Muscle layer of duodenum (tissue), 2 donors: ENCODE measurements at regions not wholly inside any gene's neighbourhood (a gene's known extent, or its start where the extent isn't known, plus 50 kb on each side); places are given as distances from the start of the nearest gene placed in this dataset.

Experiments
- H3K27ac ChIP-seq: one replicate; pipeline ENCODE4 v1.7.0; 2013; ENCODE audit warnings: mild to moderate bottlenecking, low read length
- H3K27me3 ChIP-seq: one replicate; pipeline ENCODE4 v1.7.0; 2013; ENCODE audit warnings: low read depth, mild to moderate bottlenecking, control low read depth, low read length
- H3K36me3 ChIP-seq, 2 donors: one replicate each; pipeline ENCODE4 v1.7.0; 2013; ENCODE audit warnings: low read length in 2 of 2, control low read depth in 1 of 2, mild to moderate bottlenecking in 1 of 2; ENCODE audit not compliant: insufficient read depth in 2 of 2, control insufficient read depth in 1 of 2
- H3K4me1 ChIP-seq, 2 donors: one replicate each; pipeline ENCODE4 v1.7.0; 2013; ENCODE audit warnings: low read length in 2 of 2, mild to moderate bottlenecking in 2 of 2, control low read depth in 1 of 2, moderate library complexity in 1 of 2; ENCODE audit not compliant: insufficient read depth in 2 of 2, control insufficient read depth in 1 of 2
- H3K4me3 ChIP-seq, 2 donors: one replicate each; pipeline ENCODE4 v1.7.0; 2013; ENCODE audit warnings: low read length in 2 of 2, low read depth in 1 of 2, mild to moderate bottlenecking in 1 of 2
- H3K9me3 ChIP-seq, 2 donors: one replicate each; pipeline ENCODE4 v1.7.0; 2013; ENCODE audit warnings: low read length in 2 of 2, control low read depth in 1 of 2, mild to moderate bottlenecking in 1 of 2; ENCODE audit not compliant: control insufficient read depth in 1 of 2
- donor health status: healthy.

GRCh38 chr3:44106756-44107155 is 134.9 kb upstream of the TOPAZ1 start:
- H3K36me3 ChIP-seq = no peaks in the 10 kb centered on the region
- peaks cover 0 to 8% of the 10 kb centered on the region in 2 donors for H3K4me1 ChIP-seq
- H3K27me3 ChIP-seq = peaks cover 2% of the 10 kb centered on the region
- H3K9me3 ChIP-seq = no peaks in the 10 kb centered on the region
- H3K4me3 ChIP-seq = no peak overlapping the region
- H3K27ac ChIP-seq = no peak overlapping the region

DNA sequence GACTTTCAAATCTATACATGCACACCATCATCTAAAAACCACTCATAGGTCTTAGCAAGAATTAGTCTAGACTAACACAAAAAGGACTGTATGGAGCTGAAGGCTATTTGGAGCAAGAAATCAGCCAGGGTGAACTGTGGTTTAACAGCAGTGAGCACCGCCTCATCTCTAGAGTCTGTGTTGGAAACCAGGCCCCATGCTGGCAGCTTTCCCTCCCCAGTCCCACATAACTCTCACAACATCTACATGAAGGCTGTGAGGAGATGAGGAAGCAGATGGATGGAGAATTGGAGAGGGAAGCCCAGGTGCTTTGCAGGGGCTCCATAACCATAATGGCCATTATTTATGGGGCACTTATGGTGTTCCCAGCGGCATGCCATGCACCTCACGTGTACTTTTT is 133.2 kb upstream of the TOPAZ1 start:
- H3K36me3 ChIP-seq = no peaks in the 10 kb centered on the region
- H3K27ac ChIP-seq = no peak overlapping the region
- H3K27me3 ChIP-seq = no peaks in the 10 kb centered on the region
- H3K4me1 ChIP-seq = peaks cover 0 to 8% of the 10 kb centered on the region in 2 donors
- no peak overlapping the region for H3K4me3 ChIP-seq
- no peaks in the 10 kb centered on the region for H3K9me3 ChIP-seq

DNA sequence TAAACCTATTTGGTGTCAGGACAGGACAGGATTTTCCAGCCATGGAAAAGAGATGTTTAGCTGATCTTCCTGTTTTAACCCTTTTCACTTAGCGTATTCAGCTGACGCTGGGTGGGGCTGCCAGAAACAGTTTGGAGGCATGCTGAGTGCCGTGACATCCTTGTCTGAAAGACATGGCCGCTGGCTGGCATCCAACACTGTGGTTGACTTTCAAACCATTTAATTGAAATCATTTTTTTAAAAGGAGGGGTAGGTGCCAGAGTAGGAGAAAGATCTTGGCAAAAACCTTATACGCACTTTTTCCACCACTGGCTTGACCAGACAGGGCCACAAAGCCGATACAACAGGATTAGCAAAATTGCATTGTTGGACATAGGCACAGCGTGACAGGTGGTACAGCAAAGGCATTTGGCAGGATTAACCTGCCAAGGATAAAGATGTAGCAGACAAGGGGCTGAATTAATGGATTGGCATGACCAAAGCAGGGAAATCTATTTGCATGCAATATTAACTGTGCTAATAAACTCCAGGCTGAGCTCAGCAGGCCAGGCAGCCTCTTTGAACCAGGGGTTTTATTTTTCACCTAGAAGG is 131.8 kb upstream of the TOPAZ1 start:
- peaks cover 0 to 8% of the 10 kb centered on the region in 2 donors for H3K4me1 ChIP-seq
- H3K27ac ChIP-seq = no peak overlapping the region

DNA sequence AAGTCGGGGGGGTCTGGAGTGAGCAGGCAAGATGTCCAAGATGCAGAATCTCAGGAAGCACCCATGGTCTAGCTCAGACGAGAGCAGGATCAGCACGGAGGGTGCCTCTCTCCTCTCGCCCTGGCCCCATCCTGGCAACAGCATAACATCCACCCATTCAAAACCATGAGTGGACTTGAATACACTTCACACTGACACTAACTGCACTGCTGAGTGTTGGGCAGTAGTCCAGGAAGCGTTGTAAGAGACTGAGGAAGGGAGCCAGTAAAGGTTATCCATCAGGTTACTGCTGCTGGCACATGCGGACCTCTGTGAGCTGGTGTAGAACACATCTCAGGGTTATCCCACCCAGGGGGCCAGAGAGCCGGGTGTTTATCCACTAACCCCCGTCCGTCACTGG is 131.0 kb upstream of the TOPAZ1 start:
- Histone ChIP-seq H3K4me1 (peaks cover 0 to 8% of the 10 kb centered on the region in 2 donors), H3K36me3 (no peaks in the 10 kb centered on the region), H3K4me3 (no peak overlapping the region), H3K27ac (no peak overlapping the region), H3K9me3 (no peaks in the 10 kb centered on the region), H3K27me3 (no peaks in the 10 kb centered on the region)

More for the DNA sequence above, 131.8 kb upstream of the TOPAZ1 start:
- Histone ChIP-seq H3K4me3 (no peak overlapping the region), H3K9me3 (no peaks in the 10 kb centered on the region), H3K27me3 (no peaks in the 10 kb centered on the region), H3K36me3 (no peaks in the 10 kb centered on the region)

DNA sequence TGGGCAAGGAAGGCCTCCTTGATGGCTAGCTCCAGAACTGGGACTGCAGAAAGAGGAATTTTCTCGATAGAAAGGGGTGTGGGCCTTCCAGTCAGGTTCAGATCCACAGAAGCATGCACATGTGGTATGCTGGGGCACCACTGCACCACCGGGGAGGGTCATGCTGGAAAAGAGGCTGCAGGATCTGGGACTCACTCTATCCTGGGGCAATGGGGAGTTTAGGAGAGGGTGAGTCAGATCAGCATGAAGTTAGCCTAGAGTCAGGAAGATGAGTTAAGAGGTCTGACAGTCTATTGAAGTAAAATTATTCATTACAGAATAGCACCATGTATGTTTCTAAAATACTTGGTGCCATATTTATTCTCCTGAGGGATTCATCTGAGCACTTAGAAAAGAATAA is 130.2 kb upstream of the TOPAZ1 start:
- no peak overlapping the region for H3K27ac ChIP-seq
- H3K36me3 ChIP-seq = no peaks in the 10 kb centered on the region
- H3K4me1 ChIP-seq = peaks cover 0 to 5% of the 10 kb centered on the region in 2 donors
- H3K27me3 ChIP-seq = no peaks in the 10 kb centered on the region
- no peak overlapping the region for H3K4me3 ChIP-seq
- H3K9me3 ChIP-seq = no peaks in the 10 kb centered on the region

- no peaks in the 10 kb centered on the region for H3K36me3 ChIP-seq
- H3K4me3 ChIP-seq = no peak overlapping the region
- no peaks in the 10 kb centered on the region for H3K9me3 ChIP-seq
- no peak overlapping the region for H3K27ac ChIP-seq
- H3K27me3 ChIP-seq = no peaks in the 10 kb centered on the region
- H3K4me1 ChIP-seq = no peaks in the 10 kb centered on the region
These were observed 127.5 kb upstream of the TOPAZ1 start for GRCh38 chr3:44114142-44114541.

DNA sequence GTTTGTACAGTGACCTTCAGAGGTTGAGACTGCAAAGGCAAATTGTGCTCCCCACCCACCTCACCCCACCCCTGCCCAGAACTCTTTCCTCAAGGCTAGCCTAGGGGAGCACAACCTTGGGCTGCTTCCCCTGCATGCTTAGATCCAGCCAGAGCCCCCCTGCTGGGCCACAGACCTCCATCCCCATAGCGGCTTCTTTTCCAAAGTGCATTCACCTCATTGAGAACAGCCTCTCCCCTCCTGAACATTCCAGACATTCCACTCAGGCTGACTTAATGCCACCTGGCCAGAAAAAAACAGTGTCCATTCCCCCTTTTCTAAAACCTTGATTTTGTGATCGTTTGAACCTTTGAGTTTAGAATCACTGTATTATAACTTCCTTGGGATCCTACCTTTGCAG is 124.4 kb upstream of the TOPAZ1 start:
- no peaks in the 10 kb centered on the region for H3K4me1 ChIP-seq
- H3K4me3 ChIP-seq = no peak overlapping the region
- H3K27me3 ChIP-seq = no peaks in the 10 kb centered on the region
- no peaks in the 10 kb centered on the region for H3K36me3 ChIP-seq
- H3K9me3 ChIP-seq = no peaks in the 10 kb centered on the region
- H3K27ac ChIP-seq = no peak overlapping the region

DNA sequence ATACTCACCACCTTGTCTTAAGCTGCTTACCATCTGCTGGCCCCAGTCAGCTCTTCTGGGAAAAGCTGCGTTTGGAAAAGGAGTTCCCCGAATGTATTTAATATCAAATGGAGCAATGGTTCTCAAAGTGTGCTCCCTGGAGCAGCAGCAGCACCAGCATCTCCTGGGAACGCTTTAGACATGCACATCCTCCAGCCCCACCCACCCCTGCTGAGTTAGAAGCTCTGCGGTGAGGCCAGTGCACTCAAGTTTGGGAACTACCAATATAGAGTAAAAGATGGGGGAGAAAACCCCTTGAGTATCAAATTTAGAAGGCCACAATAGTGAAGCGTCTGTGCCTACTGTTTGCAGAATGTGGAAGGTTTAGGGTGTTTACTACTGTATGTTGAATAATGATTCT is 124.0 kb upstream of the TOPAZ1 start:
- Histone ChIP-seq H3K27ac (no peak overlapping the region), H3K27me3 (no peaks in the 10 kb centered on the region), H3K36me3 (no peaks in the 10 kb centered on the region), H3K4me1 (no peaks in the 10 kb centered on the region), H3K9me3 (no peaks in the 10 kb centered on the region), H3K4me3 (no peak overlapping the region)

- no peaks in the 10 kb centered on the region for H3K4me1 ChIP-seq
- no peaks in the 10 kb centered on the region for H3K36me3 ChIP-seq
- no peak overlapping the region for H3K4me3 ChIP-seq
- H3K27ac ChIP-seq = no peak overlapping the region
- no peaks in the 10 kb centered on the region for H3K9me3 ChIP-seq
- H3K27me3 ChIP-seq = no peaks in the 10 kb centered on the region
These were observed 120.7 kb upstream of the TOPAZ1 start for GRCh38 chr3:44120721-44121582.

GRCh38 chr3:44125246-44125645 is 116.4 kb upstream of the TOPAZ1 start:
- H3K4me1 ChIP-seq = no peaks in the 10 kb centered on the region
- no peak overlapping the region for H3K27ac ChIP-seq
- H3K36me3 ChIP-seq = no peaks in the 10 kb centered on the region
- no peaks in the 10 kb centered on the region for H3K27me3 ChIP-seq
- no peak overlapping the region for H3K4me3 ChIP-seq
- no peaks in the 10 kb centered on the region for H3K9me3 ChIP-seq

DNA sequence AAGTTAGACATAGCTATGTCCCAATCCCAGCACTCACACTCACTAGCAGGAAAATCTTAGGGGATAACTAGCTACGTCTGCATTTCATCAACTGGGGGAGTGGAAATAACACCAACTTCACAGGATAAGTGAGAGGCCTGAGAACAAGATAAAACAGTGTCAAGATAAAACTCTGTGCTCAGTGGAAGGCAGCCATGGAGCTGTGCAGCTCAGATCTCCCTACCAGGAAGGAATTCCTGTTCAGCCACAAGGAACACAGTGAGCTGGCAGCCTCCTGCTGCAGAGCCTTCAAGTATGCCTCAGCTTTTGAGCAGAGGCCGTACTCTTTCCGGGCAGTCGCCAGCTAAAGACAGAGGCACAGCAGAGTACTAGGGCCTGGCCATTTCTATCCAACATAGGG is 115.8 kb upstream of the TOPAZ1 start:
- no peaks in the 10 kb centered on the region for H3K9me3 ChIP-seq
- no peak overlapping the region for H3K4me3 ChIP-seq
- no peak overlapping the region for H3K27ac ChIP-seq
- H3K36me3 ChIP-seq = no peaks in the 10 kb centered on the region
- H3K27me3 ChIP-seq = no peaks in the 10 kb centered on the region
- H3K4me1 ChIP-seq = no peaks in the 10 kb centered on the region
